HepG2 (cell line): ENCODE measurements at regions not wholly inside any gene's neighbourhood (a gene's known extent, or its start where the extent isn't known, plus 50 kb on each side); places are given as distances from the start of the nearest gene placed in this dataset.

Source experiments
- CBFB ChIP-seq: sonication (generic); formaldehyde crosslinking; IDR thresholded peaks from 2 replicates; pipeline ENCODE4 v1.4.0; 2020; ENCODE audit warnings: missing genetic modification reagents
- DRAP1 ChIP-seq: IDR thresholded peaks from 2 replicates; pipeline ENCODE4 v1.6.1; 2016; ENCODE audit warnings: missing genetic modification reagents, missing compliant biosample characterization
- FOSL2 ChIP-seq: sonication (generic); formaldehyde crosslinking; IDR thresholded peaks from 2 replicates; pipeline ENCODE4 v1.4.0; 2020; ENCODE audit warnings: missing genetic modification reagents
- FOXC1 ChIP-seq: sonication (generic); formaldehyde crosslinking; IDR thresholded peaks from 2 replicates; pipeline ENCODE4 v1.8.0; 2022; ENCODE audit warnings: mild to moderate bottlenecking, missing genetic modification reagents, borderline replicate concordance
- LCORL ChIP-seq, 2 experiments: fragments of 450-650 bp in 1 of 2; sonication (generic) in 1 of 2; formaldehyde crosslinking in 1 of 2; IDR thresholded peaks; 2 replicates each; pipeline versions ENCODE4 v1.5.0 to v1.6.1; 2017 to 2020; ENCODE audit warnings: antibody characterized with exemption in 1 of 2, missing genetic modification reagents in 1 of 2
- PHB2 ChIP-seq: fragments of 450-650 bp; IDR thresholded peaks from 2 replicates; pipeline ENCODE4 v1.6.1; 2018; ENCODE audit not compliant: partially characterized antibody
- SP4 ChIP-seq: sonication (generic); formaldehyde crosslinking; IDR thresholded peaks from 2 replicates; pipeline ENCODE4 v1.8.1; 2023; ENCODE audit warnings: mild to moderate bottlenecking, missing genetic modification reagents
- TSC22D2 ChIP-seq: sonication (generic); formaldehyde crosslinking; IDR thresholded peaks from 2 replicates; pipeline ENCODE4 v1.5.1; 2020; ENCODE audit warnings: missing genetic modification reagents, mild to moderate bottlenecking, borderline replicate concordance
- ZNF275 ChIP-seq: sonication (generic); formaldehyde crosslinking; IDR thresholded peaks from 2 replicates; pipeline ENCODE4 v1.8.0; 2022; ENCODE audit warnings: missing genetic modification reagents, mild to moderate bottlenecking, inconsistent platforms, borderline replicate concordance
- ZNF318 ChIP-seq: sonication (generic); formaldehyde crosslinking; IDR thresholded peaks from 2 replicates; pipeline ENCODE4 v1.4.0; 2020; ENCODE audit warnings: mild to moderate bottlenecking, missing genetic modification reagents
- ZNF670 ChIP-seq: sonication (generic); formaldehyde crosslinking; IDR thresholded peaks from 2 replicates; pipeline ENCODE4 v1.8.0; 2022; ENCODE audit warnings: mild to moderate bottlenecking, missing genetic modification reagents, borderline replicate concordance
- ZNF687 ChIP-seq: sonication (generic); formaldehyde crosslinking; IDR thresholded peaks from 2 replicates; pipeline ENCODE4 v1.5.1; 2020; ENCODE audit warnings: mild to moderate bottlenecking, missing genetic modification reagents, moderate library complexity
- ZNF792 ChIP-seq: IDR thresholded peaks from 2 replicates; pipeline ENCODE4 v1.6.1; 2016

GRCh38 chr6:169831450-169832246 lies 80.2 kb downstream of the ERMARD start (continued):
- 0 out of 2 replicates have a peak, but pooled peaks have one; percentile 50 for TF ChIP-seq FOXC1 (CRISPR knock-in tag)
- peak; percentile 47; the same call in 1 of the 2 replicates for TF ChIP-seq DRAP1 (CRISPR knock-in tag)
- TF ChIP-seq ZNF275 (CRISPR knock-in tag): no peak
- no peak for TF ChIP-seq ZNF670 (CRISPR knock-in tag)
- 0 out of 2 replicates have a peak, but pooled peaks have one; percentile 31 for TF ChIP-seq CBFB (CRISPR knock-in tag)
- TF ChIP-seq TSC22D2 (CRISPR knock-in tag): peak; percentile 66; the same call in 1 of the 2 replicates
- no peak for TF ChIP-seq PHB2
- peak; percentile 45; the same call in 1 of the 2 replicates for TF ChIP-seq SP4 (CRISPR knock-in tag)
- peak; percentile 75; the same call in 1 of the 2 replicates for TF ChIP-seq ZNF318
- TF ChIP-seq FOSL2: peak; percentile 71
- TF ChIP-seq LCORL (IDR thresholded peaks at IDR 0.05): no peak
- TF ChIP-seq LCORL (CRISPR knock-in tag; IDR thresholded peaks at IDR 0.05): 0 out of 2 replicates have a peak, but pooled peaks have one; percentile 25
- peak; percentile 58 for TF ChIP-seq ZNF687
- 0 out of 2 replicates have a peak, but pooled peaks have one; percentile 16 for TF ChIP-seq ZNF792 (CRISPR knock-in tag)
